Ishikawa (cell line): ENCODE measurements at regions not wholly inside any gene's neighbourhood (a gene's known extent, or its start where the extent isn't known, plus 50 kb on each side); places are given as distances from the start of the nearest gene placed in this dataset.

Source experiments
- REST ChIP-seq: IDR thresholded peaks from 2 replicates; pipeline ENCODE4 v1.6.1; 2012; ENCODE audit warnings: low read depth, mild to moderate bottlenecking
- TF ChIP-seq, protein P1 (sequence below): IDR thresholded peaks from 2 replicates; pipeline ENCODE4 v1.6.1; 2012

DNA sequence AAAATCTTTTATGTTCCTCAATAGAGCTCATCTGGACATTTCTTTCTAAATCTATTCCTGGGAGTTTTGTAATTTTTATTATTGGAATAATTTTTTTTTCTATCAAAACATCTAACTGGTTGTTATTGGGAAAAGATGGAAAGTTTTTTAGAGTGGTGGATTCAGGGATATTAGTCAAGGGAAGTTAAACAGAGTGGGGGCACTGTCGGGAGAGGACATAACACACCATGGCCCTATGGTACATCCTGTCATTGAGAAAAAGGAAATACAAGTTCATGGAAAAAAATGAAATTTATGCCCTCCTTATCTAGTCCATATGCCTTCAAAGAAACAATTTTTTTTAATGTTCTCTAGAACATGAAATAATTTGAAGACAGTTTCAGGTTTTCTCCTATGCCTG, 96.3 kb upstream of the TSPAN5 start:
- TF ChIP-seq REST, result no peak
- TF ChIP-seq, protein P1, sequence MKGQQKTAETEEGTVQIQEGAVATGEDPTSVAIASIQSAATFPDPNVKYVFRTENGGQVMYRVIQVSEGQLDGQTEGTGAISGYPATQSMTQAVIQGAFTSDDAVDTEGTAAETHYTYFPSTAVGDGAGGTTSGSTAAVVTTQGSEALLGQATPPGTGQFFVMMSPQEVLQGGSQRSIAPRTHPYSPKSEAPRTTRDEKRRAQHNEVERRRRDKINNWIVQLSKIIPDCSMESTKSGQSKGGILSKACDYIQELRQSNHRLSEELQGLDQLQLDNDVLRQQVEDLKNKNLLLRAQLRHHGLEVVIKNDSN, result no peak
